ENCODE measurements at regions not wholly inside any gene's neighbourhood (a gene's known extent, or its start where the extent isn't known, plus 50 kb on each side); places are given as distances from the start of the nearest gene placed in this dataset.

DNA sequence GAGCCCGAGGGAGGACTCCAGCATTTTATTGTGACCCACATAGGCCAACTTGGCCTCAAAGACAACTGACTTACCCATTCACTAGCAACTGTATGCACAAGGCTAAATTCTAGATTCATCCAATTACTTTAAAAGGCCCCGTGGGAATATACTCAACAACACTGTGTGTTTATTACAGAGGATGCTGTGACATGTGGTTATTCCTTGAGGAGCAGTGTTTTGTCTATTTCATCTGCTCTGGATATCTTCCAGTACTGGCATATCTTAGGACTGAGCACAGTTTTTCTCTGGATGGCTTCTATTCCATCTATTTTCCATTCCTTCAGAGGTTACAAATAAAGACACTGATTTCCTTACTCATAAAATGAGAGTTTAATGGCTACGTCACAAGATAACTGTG is 87.2 kb upstream of the KRAS start:
- H3K27me3 Mint-ChIP-seq (ENCODE audit: unreplicated experiment), result no peaks in the 10 kb centered on the region
- H3K36me3 Mint-ChIP-seq (ENCODE audit: unreplicated experiment), result peaks cover 2% of the 10 kb centered on the region
- H3K27ac Mint-ChIP-seq (ENCODE audit: unreplicated experiment), result no peak overlapping the region
- H3K4me1 Mint-ChIP-seq (ENCODE audit: unreplicated experiment), result peaks cover 12% of the 10 kb centered on the region
- H3K9me3 Mint-ChIP-seq (ENCODE audit: unreplicated experiment), result peaks cover 8% of the 10 kb centered on the region
- TF ChIP-seq, protein P1, sequence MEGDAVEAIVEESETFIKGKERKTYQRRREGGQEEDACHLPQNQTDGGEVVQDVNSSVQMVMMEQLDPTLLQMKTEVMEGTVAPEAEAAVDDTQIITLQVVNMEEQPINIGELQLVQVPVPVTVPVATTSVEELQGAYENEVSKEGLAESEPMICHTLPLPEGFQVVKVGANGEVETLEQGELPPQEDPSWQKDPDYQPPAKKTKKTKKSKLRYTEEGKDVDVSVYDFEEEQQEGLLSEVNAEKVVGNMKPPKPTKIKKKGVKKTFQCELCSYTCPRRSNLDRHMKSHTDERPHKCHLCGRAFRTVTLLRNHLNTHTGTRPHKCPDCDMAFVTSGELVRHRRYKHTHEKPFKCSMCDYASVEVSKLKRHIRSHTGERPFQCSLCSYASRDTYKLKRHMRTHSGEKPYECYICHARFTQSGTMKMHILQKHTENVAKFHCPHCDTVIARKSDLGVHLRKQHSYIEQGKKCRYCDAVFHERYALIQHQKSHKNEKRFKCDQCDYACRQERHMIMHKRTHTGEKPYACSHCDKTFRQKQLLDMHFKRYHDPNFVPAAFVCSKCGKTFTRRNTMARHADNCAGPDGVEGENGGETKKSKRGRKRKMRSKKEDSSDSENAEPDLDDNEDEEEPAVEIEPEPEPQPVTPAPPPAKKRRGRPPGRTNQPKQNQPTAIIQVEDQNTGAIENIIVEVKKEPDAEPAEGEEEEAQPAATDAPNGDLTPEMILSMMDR (IDR thresholded peaks at IDR 0.05), result no peak
- no peak for DNase-seq (ENCODE audit: extremely low spot score, unreplicated experiment)
- H3K4me3 Mint-ChIP-seq (ENCODE audit: unreplicated experiment), result no peak overlapping the region

DNA sequence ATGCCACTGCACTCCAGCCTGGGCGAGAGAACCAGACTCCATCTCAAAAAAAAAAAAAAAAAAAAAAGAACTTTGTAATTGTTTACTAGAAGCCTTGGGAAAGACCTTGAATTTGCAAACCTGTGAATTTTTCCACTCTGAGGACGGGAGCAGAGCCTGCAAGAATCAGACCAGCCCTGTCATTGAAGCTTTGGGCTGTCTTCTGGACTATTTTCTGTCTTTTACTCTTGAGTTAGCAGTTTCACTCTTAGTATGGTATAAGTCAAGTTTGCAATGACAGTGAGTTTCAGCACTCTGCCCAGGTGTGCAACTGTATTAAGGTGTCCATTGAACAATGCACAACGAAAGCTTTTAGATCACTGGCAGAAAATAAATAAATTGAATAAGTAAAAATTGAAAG is 81.4 kb upstream of the KRAS start:
- Mint-ChIP-seq H3K36me3 (ENCODE audit: unreplicated experiment) (no peaks in the 10 kb centered on the region), H3K27ac (ENCODE audit: unreplicated experiment) (no peak overlapping the region), H3K4me1 (ENCODE audit: unreplicated experiment) (peaks cover 14% of the 10 kb centered on the region), H3K9me3 (ENCODE audit: unreplicated experiment) (no peaks in the 10 kb centered on the region), H3K27me3 (ENCODE audit: unreplicated experiment) (peaks cover 8% of the 10 kb centered on the region), H3K4me3 (ENCODE audit: unreplicated experiment) (no peak overlapping the region)
- DNase-seq (ENCODE audit: extremely low spot score, unreplicated experiment), result no peak
- TF ChIP-seq, protein P1 (IDR thresholded peaks at IDR 0.05), result no peak

GRCh38 chr12:25328072-25328712 is 77.5 kb upstream of the KRAS start:
- no peak overlapping the region for H3K27ac Mint-ChIP-seq (ENCODE audit: unreplicated experiment)
- peaks cover 7% of the 10 kb centered on the region for H3K4me1 Mint-ChIP-seq (ENCODE audit: unreplicated experiment)
- no peaks in the 10 kb centered on the region for H3K36me3 Mint-ChIP-seq (ENCODE audit: unreplicated experiment)
- DNase-seq (ENCODE audit: extremely low spot score, unreplicated experiment), result no peak
- no peak overlapping the region for H3K4me3 Mint-ChIP-seq (ENCODE audit: unreplicated experiment)
- H3K9me3 Mint-ChIP-seq (ENCODE audit: unreplicated experiment), result no peaks in the 10 kb centered on the region
- TF ChIP-seq, protein P1 (IDR thresholded peaks at IDR 0.05), result no peak
- peaks cover 8% of the 10 kb centered on the region for H3K27me3 Mint-ChIP-seq (ENCODE audit: unreplicated experiment)

DNA sequence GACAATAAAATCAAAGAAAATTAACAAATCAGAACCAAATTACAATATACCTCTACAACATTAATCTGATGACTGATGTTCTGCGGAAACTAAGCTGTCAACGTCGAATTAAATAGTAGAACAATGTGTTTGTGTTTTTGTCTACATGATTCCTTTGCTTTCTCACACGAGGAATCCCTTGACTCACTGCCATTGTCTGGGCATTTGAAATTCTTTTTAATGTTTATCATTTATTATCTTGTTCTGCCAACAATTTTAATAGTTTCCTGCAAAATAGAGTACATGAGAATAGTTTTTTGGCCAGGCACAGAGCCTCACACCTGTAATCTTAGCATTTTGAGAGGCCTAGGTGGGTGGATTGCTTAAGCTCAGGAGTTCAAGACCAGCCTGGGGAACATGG is 76.6 kb upstream of the KRAS start:
- H3K4me3 Mint-ChIP-seq (ENCODE audit: unreplicated experiment), result no peak overlapping the region
- no peak for DNase-seq (ENCODE audit: extremely low spot score, unreplicated experiment)
- H3K27me3 Mint-ChIP-seq (ENCODE audit: unreplicated experiment), result peaks cover 9% of the 10 kb centered on the region
- H3K4me1 Mint-ChIP-seq (ENCODE audit: unreplicated experiment), result peaks cover 12% of the 10 kb centered on the region
- TF ChIP-seq, protein P1 (IDR thresholded peaks at IDR 0.05), result no peak
- no peak overlapping the region for H3K27ac Mint-ChIP-seq (ENCODE audit: unreplicated experiment)
- no peaks in the 10 kb centered on the region for H3K36me3 Mint-ChIP-seq (ENCODE audit: unreplicated experiment)
- no peaks in the 10 kb centered on the region for H3K9me3 Mint-ChIP-seq (ENCODE audit: unreplicated experiment)

DNA sequence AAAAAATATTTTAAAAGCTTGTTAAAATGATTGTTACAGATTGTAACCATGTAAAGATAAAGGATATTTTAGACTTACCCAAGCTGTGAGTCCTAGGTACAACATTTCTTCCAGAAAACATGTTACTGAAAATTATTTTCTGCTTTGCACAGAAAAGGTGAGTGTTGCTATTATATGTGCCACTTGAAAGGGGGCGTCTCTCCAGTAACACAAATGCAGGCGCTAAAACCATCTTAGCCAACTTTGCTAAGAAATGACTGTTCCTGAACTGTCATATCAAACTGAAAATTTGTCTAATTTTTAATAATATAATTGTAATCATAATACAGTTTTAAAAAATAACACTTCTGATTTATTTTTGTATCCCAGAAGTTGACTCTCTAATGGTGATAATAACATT is 75.6 kb upstream of the KRAS start:
- DNase-seq (ENCODE audit: extremely low spot score, unreplicated experiment), result no peak
- H3K4me3 Mint-ChIP-seq (ENCODE audit: unreplicated experiment), result no peak overlapping the region
- peaks cover 15% of the 10 kb centered on the region for H3K4me1 Mint-ChIP-seq (ENCODE audit: unreplicated experiment)
- peaks cover 12% of the 10 kb centered on the region for H3K27me3 Mint-ChIP-seq (ENCODE audit: unreplicated experiment)
- TF ChIP-seq, protein P1 (IDR thresholded peaks at IDR 0.05), result no peak
- no peaks in the 10 kb centered on the region for H3K36me3 Mint-ChIP-seq (ENCODE audit: unreplicated experiment)
- H3K9me3 Mint-ChIP-seq (ENCODE audit: unreplicated experiment), result no peaks in the 10 kb centered on the region
- H3K27ac Mint-ChIP-seq (ENCODE audit: unreplicated experiment), result no peak overlapping the region
